WTC11 (cell line): ENCODE measurements at regions not wholly inside any gene's neighbourhood (a gene's known extent, or its start where the extent isn't known, plus 50 kb on each side); places are given as distances from the start of the nearest gene placed in this dataset.
"Not testable (repeated sequence)": the region's sequence is repeated elsewhere in the genome, so short reads cannot be mapped to it uniquely, and the experiment has no call there.

ENCODE experiments used
- ATAC-seq: fragments of 200-7000 bp; cut with Tn5 transposase; 2 replicates; pipeline ENCODE4 v1.10.0; 2021; ENCODE audit warnings: mild to moderate bottlenecking, moderate library complexity
- CTCF ChIA-PET: fragments of 300-600 bp; sonication (Branson Sonifier 250); formaldehyde crosslinking; loops from one replicate; lab custom pipeline; 2021; ENCODE audit warnings: antibody characterized with exemption; lab: Charles Lee
- POLR2A ChIA-PET: fragments of 350-600 bp; sonication (Branson Sonifier 250); formaldehyde crosslinking; loops from one replicate; lab custom pipeline; 2021; ENCODE audit warnings: antibody characterized with exemption; lab: Charles Lee
- DNase-seq: peaks from one replicate; pipeline ENCODE4 v3.0.0; 2021; ENCODE audit warnings: low spot score
- H3K27ac Mint-ChIP-seq: 2 replicates; pipeline ENCODE4 v1.8.0; 2021; ENCODE audit warnings: mixed read lengths
- H3K27me3 Mint-ChIP-seq: 2 replicates; pipeline ENCODE4 v1.8.0; 2021; ENCODE audit warnings: low read depth, mild to moderate bottlenecking, moderate library complexity, mixed read lengths
- H3K36me3 Mint-ChIP-seq: 2 replicates; pipeline ENCODE4 v1.8.0; 2021; ENCODE audit warnings: mixed read lengths
- H3K4me1 Mint-ChIP-seq: 2 replicates; pipeline ENCODE4 v1.8.0; 2022; ENCODE audit warnings: mixed read lengths
- H3K4me3 Mint-ChIP-seq: 2 replicates; pipeline ENCODE4 v1.8.0; 2021; ENCODE audit warnings: mild to moderate bottlenecking, moderate library complexity, mixed read lengths
- H3K9me3 Mint-ChIP-seq: 2 replicates; pipeline ENCODE4 v1.8.0; 2021; ENCODE audit warnings: mixed read lengths
- ERG ChIP-seq: fragments of 250-450 bp; sonication (Bioruptor Pico); IDR thresholded peaks from 2 replicates; pipeline ENCODE4 v1.8.0; 2021; ENCODE audit warnings: mild to moderate bottlenecking
- FOXP4 ChIP-seq: sonication (generic); formaldehyde crosslinking; IDR thresholded peaks from 2 replicates; pipeline ENCODE4 v1.8.0; 2022; ENCODE audit warnings: mild to moderate bottlenecking, missing genetic modification reagents
- JUN ChIP-seq: sonication (generic); formaldehyde crosslinking; IDR thresholded peaks from 2 replicates; pipeline ENCODE4 v1.8.0; 2023; ENCODE audit warnings: mild to moderate bottlenecking, missing genetic modification reagents
- PRRX2 ChIP-seq: fragments of 250-450 bp; sonication (Bioruptor Pico); IDR thresholded peaks from 2 replicates; pipeline ENCODE4 v1.8.0; 2021; ENCODE audit warnings: mild to moderate bottlenecking
- ZBTB43 ChIP-seq: sonication (generic); formaldehyde crosslinking; IDR thresholded peaks from 2 replicates; pipeline ENCODE4 v1.8.1; 2023; ENCODE audit warnings: mild to moderate bottlenecking, missing genetic modification reagents
- ZNF396 ChIP-seq: fragments of 250-450 bp; sonication (Bioruptor Pico); IDR thresholded peaks from 2 replicates; pipeline ENCODE4 v1.8.0; 2021; ENCODE audit warnings: mild to moderate bottlenecking, moderate library complexity, borderline replicate concordance
- ZNF423 ChIP-seq: fragments of 250-450 bp; sonication (Bioruptor Pico); IDR thresholded peaks from 2 replicates; pipeline ENCODE4 v2.1.2; 2022; ENCODE audit warnings: mild to moderate bottlenecking, moderate library complexity
- ZNF425 ChIP-seq: fragments of 250-450 bp; sonication (Bioruptor Pico); conservative IDR thresholded peaks from 2 replicates; pipeline ENCODE4 v1.9.0; 2021; ENCODE audit warnings: mild to moderate bottlenecking
- TF ChIP-seq, protein P1 (sequence below): fragments of 250-450 bp; sonication (Bioruptor Pico); IDR thresholded peaks from 2 replicates; pipeline ENCODE4 v1.9.0; 2021; ENCODE audit warnings: mild to moderate bottlenecking, borderline replicate concordance
- TF ChIP-seq, protein P2 (sequence below): fragments of 200-600 bp; IDR thresholded peaks from 2 replicates; pipeline ENCODE4 v1.8.0; 2022; ENCODE audit warnings: antibody characterized with exemption

DNA sequence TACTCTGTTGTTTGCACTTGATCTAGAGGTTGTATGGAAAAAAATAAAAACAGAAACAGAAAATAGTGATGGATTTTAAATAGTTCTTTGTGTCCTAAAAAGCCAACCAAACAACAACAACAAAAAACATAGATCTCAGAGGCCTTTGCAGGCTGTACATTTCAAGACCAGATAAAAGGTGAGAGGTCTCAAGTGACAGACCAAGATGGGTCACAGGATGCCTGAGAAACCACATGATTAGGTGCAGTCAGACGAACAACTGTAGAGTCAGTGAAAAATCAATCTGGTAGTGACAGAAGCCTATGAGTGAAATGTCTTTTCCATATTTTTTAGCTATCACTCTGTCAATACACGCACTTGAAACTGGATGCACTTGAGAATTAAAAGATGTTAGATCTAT is 193.5 kb upstream of the SAMSN1 start (continued):
- no peak for TF ChIP-seq JUN (CRISPR knock-in tag)
- TF ChIP-seq FOXP4 (CRISPR knock-in tag), result no peak
- TF ChIP-seq ZBTB43, result no peak
- TF ChIP-seq PRRX2, result no peak
- no peak for TF ChIP-seq ZNF396 (CRISPR knock-in tag)
- TF ChIP-seq ZNF423 (CRISPR knock-in tag), result no peak
- TF ChIP-seq ERG, result no peak
- TF ChIP-seq ZNF425, result no peak

DNA sequence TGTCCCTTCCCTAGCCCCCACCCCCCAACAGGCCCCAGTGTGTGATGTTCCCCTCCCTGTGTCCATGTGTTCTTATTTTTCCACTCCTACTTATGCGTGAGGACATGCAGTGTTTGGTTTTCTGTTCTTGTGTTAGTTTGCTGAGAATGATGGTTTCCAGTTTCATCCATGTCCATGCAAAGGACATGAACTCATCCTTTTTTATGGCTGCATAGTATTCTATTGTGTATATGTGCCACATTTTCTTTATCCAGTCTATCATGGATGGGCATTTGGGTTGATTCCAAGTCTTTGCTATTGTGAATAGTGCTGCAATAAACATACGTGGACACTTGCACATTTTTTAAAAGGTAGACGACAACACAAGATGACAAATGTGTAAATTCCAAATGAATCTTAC is 192.5 kb upstream of the SAMSN1 start:
- Mint-ChIP-seq H3K4me1 (peaks cover 17% of the 10 kb centered on the region), H3K9me3 (peaks cover 16% of the 10 kb centered on the region)
- H3K27me3 Mint-ChIP-seq, DNase-seq, POLR2A ChIA-PET, H3K27ac Mint-ChIP-seq, ATAC-seq, H3K4me3 Mint-ChIP-seq, H3K36me3 Mint-ChIP-seq: not testable (repeated sequence)
- CTCF ChIA-PET, result interaction anchor here (0.6 to 1.3 kb wide), 21 partner anchors 10 to 974 kb away, joined by 3 to 27 read pairs (median 3); no protein-coding TSS in a partner anchor

- ChIA-PET POLR2A (no interaction called here), CTCF (interaction anchor here (0.6 to 1.3 kb wide), 26 partner anchors 10 to 975 kb away, joined by 3 to 27 read pairs (median 3); no protein-coding TSS in a partner anchor)
- ATAC-seq (no peak), DNase-seq (no peak)
- no peak overlapping the region for H3K4me3 Mint-ChIP-seq
- H3K27ac Mint-ChIP-seq, result no peak overlapping the region
- no peaks in the 10 kb centered on the region for H3K27me3 Mint-ChIP-seq
- H3K9me3 Mint-ChIP-seq, result peaks cover 12% of the 10 kb centered on the region
- H3K36me3 Mint-ChIP-seq, result no peaks in the 10 kb centered on the region
- TF ChIP-seq, protein P1, sequence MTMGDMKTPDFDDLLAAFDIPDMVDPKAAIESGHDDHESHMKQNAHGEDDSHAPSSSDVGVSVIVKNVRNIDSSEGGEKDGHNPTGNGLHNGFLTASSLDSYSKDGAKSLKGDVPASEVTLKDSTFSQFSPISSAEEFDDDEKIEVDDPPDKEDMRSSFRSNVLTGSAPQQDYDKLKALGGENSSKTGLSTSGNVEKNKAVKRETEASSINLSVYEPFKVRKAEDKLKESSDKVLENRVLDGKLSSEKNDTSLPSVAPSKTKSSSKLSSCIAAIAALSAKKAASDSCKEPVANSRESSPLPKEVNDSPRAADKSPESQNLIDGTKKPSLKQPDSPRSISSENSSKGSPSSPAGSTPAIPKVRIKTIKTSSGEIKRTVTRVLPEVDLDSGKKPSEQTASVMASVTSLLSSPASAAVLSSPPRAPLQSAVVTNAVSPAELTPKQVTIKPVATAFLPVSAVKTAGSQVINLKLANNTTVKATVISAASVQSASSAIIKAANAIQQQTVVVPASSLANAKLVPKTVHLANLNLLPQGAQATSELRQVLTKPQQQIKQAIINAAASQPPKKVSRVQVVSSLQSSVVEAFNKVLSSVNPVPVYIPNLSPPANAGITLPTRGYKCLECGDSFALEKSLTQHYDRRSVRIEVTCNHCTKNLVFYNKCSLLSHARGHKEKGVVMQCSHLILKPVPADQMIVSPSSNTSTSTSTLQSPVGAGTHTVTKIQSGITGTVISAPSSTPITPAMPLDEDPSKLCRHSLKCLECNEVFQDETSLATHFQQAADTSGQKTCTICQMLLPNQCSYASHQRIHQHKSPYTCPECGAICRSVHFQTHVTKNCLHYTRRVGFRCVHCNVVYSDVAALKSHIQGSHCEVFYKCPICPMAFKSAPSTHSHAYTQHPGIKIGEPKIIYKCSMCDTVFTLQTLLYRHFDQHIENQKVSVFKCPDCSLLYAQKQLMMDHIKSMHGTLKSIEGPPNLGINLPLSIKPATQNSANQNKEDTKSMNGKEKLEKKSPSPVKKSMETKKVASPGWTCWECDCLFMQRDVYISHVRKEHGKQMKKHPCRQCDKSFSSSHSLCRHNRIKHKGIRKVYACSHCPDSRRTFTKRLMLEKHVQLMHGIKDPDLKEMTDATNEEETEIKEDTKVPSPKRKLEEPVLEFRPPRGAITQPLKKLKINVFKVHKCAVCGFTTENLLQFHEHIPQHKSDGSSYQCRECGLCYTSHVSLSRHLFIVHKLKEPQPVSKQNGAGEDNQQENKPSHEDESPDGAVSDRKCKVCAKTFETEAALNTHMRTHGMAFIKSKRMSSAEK (CRISPR knock-in tag), result no peak
- TF ChIP-seq, protein P2, sequence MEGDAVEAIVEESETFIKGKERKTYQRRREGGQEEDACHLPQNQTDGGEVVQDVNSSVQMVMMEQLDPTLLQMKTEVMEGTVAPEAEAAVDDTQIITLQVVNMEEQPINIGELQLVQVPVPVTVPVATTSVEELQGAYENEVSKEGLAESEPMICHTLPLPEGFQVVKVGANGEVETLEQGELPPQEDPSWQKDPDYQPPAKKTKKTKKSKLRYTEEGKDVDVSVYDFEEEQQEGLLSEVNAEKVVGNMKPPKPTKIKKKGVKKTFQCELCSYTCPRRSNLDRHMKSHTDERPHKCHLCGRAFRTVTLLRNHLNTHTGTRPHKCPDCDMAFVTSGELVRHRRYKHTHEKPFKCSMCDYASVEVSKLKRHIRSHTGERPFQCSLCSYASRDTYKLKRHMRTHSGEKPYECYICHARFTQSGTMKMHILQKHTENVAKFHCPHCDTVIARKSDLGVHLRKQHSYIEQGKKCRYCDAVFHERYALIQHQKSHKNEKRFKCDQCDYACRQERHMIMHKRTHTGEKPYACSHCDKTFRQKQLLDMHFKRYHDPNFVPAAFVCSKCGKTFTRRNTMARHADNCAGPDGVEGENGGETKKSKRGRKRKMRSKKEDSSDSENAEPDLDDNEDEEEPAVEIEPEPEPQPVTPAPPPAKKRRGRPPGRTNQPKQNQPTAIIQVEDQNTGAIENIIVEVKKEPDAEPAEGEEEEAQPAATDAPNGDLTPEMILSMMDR, result peak; percentile 52
- peaks cover 17% of the 10 kb centered on the region for H3K4me1 Mint-ChIP-seq
These were observed 191.8 kb upstream of the SAMSN1 start for GRCh38 chr21:14737922-14738321.
